ENCODE measurements at regions not wholly inside any gene's neighbourhood (a gene's known extent, or its start where the extent isn't known, plus 50 kb on each side); places are given as distances from the start of the nearest gene placed in this dataset.

GRCh38 chr7:41760293-41760692, 57.4 kb upstream of the INHBA start:
- no peak for DNase-seq
- 94 to 100% (median 95%) methylated on average over 1 of the region's 1 CpG for WGBS, 3 donors
- H3K27me3 ChIP-seq: no peaks in the 10 kb centered on the region
- intact Hi-C loops (cut with DNase I): no loop called here
- no peak overlapping the region for H3K27ac ChIP-seq
- H3K4me3 ChIP-seq: no peak overlapping the region
- no peaks in the 10 kb centered on the region for H3K9me3 ChIP-seq
- no peak for TF ChIP-seq EP300 (IDR thresholded peaks at IDR 0.05)
- no peak for TF ChIP-seq POLR2A (IDR thresholded peaks at IDR 0.05)
- TF ChIP-seq CTCF (IDR thresholded peaks at IDR 0.05): no peak
- H3K36me3 ChIP-seq: no peaks in the 10 kb centered on the region
- H3K4me1 ChIP-seq (ENCODE audit: insufficient read depth): no peaks in the 10 kb centered on the region

- H3K27me3 ChIP-seq: no peaks in the 10 kb centered on the region
- no peaks in the 10 kb centered on the region for H3K36me3 ChIP-seq
- no peak overlapping the region for H3K4me3 ChIP-seq
- no peaks in the 10 kb centered on the region for H3K9me3 ChIP-seq
- WGBS, 3 donors: 76 to 93% (median 78%) methylated on average over 3 of the region's 3 CpGs
- no peaks in the 10 kb centered on the region for H3K4me1 ChIP-seq (ENCODE audit: insufficient read depth)
- intact Hi-C loops (cut with DNase I): no loop called here
- no peak for TF ChIP-seq EP300 (IDR thresholded peaks at IDR 0.05)
- no peak for DNase-seq
- no peak overlapping the region for H3K27ac ChIP-seq
Observed at GRCh38 chr7:41758321-41758720, 55.4 kb upstream of the INHBA start.

- no peak overlapping the region for H3K27ac ChIP-seq
- H3K4me1 ChIP-seq (ENCODE audit: insufficient read depth): no peaks in the 10 kb centered on the region
- WGBS, 3 donors: 80 to 85% (median 84%) methylated on average over 3 of the region's 3 CpGs
- intact Hi-C loops (cut with DNase I): no loop called here
- DNase-seq: no peak
- H3K36me3 ChIP-seq: no peaks in the 10 kb centered on the region
- TF ChIP-seq EP300 (IDR thresholded peaks at IDR 0.05) (no peak), CTCF (IDR thresholded peaks at IDR 0.05) (no peak), POLR2A (IDR thresholded peaks at IDR 0.05) (no peak)
- H3K27me3 ChIP-seq: no peaks in the 10 kb centered on the region
- H3K9me3 ChIP-seq: no peaks in the 10 kb centered on the region
- H3K4me3 ChIP-seq: no peak overlapping the region
Observed at GRCh38 chr7:41756650-41757182, 53.8 kb upstream of the INHBA start.

DNA sequence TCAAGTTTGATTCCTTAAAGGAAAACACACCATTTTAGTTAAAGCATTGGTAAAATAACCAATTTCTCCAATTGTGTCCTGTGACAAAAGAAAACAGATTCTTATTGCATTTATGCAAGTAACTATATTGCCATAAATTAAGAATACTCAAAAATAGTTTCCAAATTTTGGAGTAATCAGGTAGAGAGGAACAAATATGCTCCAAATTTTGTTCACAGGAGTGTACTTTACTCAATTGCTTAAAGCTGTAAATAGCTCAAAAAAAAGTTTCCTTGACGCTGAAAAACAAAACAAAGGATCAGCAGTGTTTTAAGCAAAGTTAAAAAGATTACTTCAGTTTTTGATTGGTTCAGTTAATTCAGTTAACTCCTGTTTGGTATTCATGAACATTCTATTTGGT, 52.2 kb upstream of the INHBA start:
- DNase-seq: no peak
- no peaks in the 10 kb centered on the region for H3K27me3 ChIP-seq
- H3K27ac ChIP-seq: no peak overlapping the region
- TF ChIP-seq EP300 (IDR thresholded peaks at IDR 0.05): no peak
- TF ChIP-seq POLR2A (IDR thresholded peaks at IDR 0.05): no peak
- no peak for TF ChIP-seq CTCF (IDR thresholded peaks at IDR 0.05)
- no peak overlapping the region for H3K4me3 ChIP-seq
- intact Hi-C loops (cut with DNase I): no loop called here
- no peaks in the 10 kb centered on the region for H3K36me3 ChIP-seq
- no peaks in the 10 kb centered on the region for H3K9me3 ChIP-seq
- 78 to 90% (median 86%) methylated on average over 1 of the region's 1 CpG for WGBS, 3 donors
- no peaks in the 10 kb centered on the region for H3K4me1 ChIP-seq (ENCODE audit: insufficient read depth)

DNA sequence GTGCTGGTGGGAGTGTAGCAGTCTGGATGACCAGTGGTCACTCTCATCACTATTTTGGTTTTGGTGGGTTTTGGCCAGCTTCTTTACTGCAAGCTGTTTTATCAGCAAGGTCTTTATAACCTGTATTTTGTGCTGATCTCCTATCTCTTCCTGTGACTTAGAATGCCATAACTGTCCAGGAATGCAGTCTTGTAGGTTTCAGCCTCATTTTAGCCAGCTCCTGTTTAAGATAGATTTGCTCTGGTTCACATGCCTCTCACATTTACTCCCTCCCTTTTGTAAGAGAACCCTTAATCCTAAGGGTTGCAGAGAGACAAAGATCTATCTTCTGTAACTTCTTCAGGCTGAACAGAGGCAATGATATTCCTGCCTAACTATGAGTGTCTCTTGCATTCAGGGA, 51.2 kb upstream of the INHBA start:
- no peak for DNase-seq
- Histone ChIP-seq H3K36me3 (no peaks in the 10 kb centered on the region), H3K4me1 (ENCODE audit: insufficient read depth) (no peaks in the 10 kb centered on the region), H3K4me3 (no peak overlapping the region), H3K27me3 (no peaks in the 10 kb centered on the region), H3K27ac (no peak overlapping the region), H3K9me3 (no peaks in the 10 kb centered on the region)
- TF ChIP-seq POLR2A (IDR thresholded peaks at IDR 0.05) (no peak), CTCF (IDR thresholded peaks at IDR 0.05) (no peak), EP300 (IDR thresholded peaks at IDR 0.05) (no peak)
- intact Hi-C loops (cut with DNase I): no loop called here

All from ovary (tissue), 7 donors.